ENCODE measurements at regions not wholly inside any gene's neighbourhood (a gene's known extent, or its start where the extent isn't known, plus 50 kb on each side); places are given as distances from the start of the nearest gene placed in this dataset.

GRCh38 chr7:52639981-52640380 is 395.5 kb upstream of the POM121L12 start:
- no peaks in the 10 kb centered on the region for H3K4me1 ChIP-seq
- intact Hi-C loops (cut with micrococcal nuclease), result no loop called here
- no peak overlapping the region for H3K4me3 ChIP-seq
- H3K9me3 ChIP-seq (replicated peaks), result peaks cover 15% of the 10 kb centered on the region
- H3K27ac ChIP-seq (replicated peaks), result no peak overlapping the region
- H3K27me3 ChIP-seq (ENCODE audit: low read depth), result no peaks in the 10 kb centered on the region
- no peak for DNase-seq
- H3K36me3 ChIP-seq, result no peaks in the 10 kb centered on the region
- TF ChIP-seq CTCF (IDR thresholded peaks at IDR 0.05; ENCODE audit: borderline replicate concordance), result no peak

- no peaks in the 10 kb centered on the region for H3K4me1 ChIP-seq
- TF ChIP-seq CTCF (IDR thresholded peaks at IDR 0.05; ENCODE audit: borderline replicate concordance), result no peak
- peaks cover 15% of the 10 kb centered on the region for H3K9me3 ChIP-seq (replicated peaks)
- H3K4me3 ChIP-seq, result no peak overlapping the region
- H3K36me3 ChIP-seq, result no peaks in the 10 kb centered on the region
- H3K27me3 ChIP-seq (ENCODE audit: low read depth), result no peaks in the 10 kb centered on the region
- DNase-seq, result no peak
- intact Hi-C loops (cut with micrococcal nuclease), result no loop called here
- H3K27ac ChIP-seq (replicated peaks), result no peak overlapping the region
Measured at GRCh38 chr7:52639126-52639525, 396.3 kb upstream of the POM121L12 start.

GRCh38 chr7:52635021-52635420 is 400.4 kb upstream of the POM121L12 start:
- no peak for DNase-seq
- peaks cover 13% of the 10 kb centered on the region for H3K9me3 ChIP-seq (replicated peaks)
- intact Hi-C loops (cut with micrococcal nuclease), result no loop called here
- H3K27me3 ChIP-seq (ENCODE audit: low read depth), result no peaks in the 10 kb centered on the region
- H3K27ac ChIP-seq (replicated peaks), result no peak overlapping the region
- no peaks in the 10 kb centered on the region for H3K4me1 ChIP-seq
- no peak for TF ChIP-seq CTCF (IDR thresholded peaks at IDR 0.05; ENCODE audit: borderline replicate concordance)
- H3K4me3 ChIP-seq, result no peak overlapping the region
- no peaks in the 10 kb centered on the region for H3K36me3 ChIP-seq

GRCh38 chr7:52620849-52621248 is 414.6 kb upstream of the POM121L12 start:
- H3K9me3 ChIP-seq (replicated peaks), result peaks cover 8% of the 10 kb centered on the region
- H3K36me3 ChIP-seq, result no peaks in the 10 kb centered on the region
- DNase-seq, result no peak
- H3K4me3 ChIP-seq, result no peak overlapping the region
- no peaks in the 10 kb centered on the region for H3K4me1 ChIP-seq
- intact Hi-C loops (cut with micrococcal nuclease), result no loop called here
- TF ChIP-seq CTCF (IDR thresholded peaks at IDR 0.05; ENCODE audit: borderline replicate concordance), result no peak
- no peak overlapping the region for H3K27ac ChIP-seq (replicated peaks)
- no peaks in the 10 kb centered on the region for H3K27me3 ChIP-seq (ENCODE audit: low read depth)

GRCh38 chr7:52616552-52616951 is 418.9 kb upstream of the POM121L12 start:
- TF ChIP-seq CTCF (IDR thresholded peaks at IDR 0.05; ENCODE audit: borderline replicate concordance), result no peak
- H3K36me3 ChIP-seq, result no peaks in the 10 kb centered on the region
- H3K27me3 ChIP-seq (ENCODE audit: low read depth), result no peaks in the 10 kb centered on the region
- intact Hi-C loops (cut with micrococcal nuclease), result no loop called here
- no peaks in the 10 kb centered on the region for H3K4me1 ChIP-seq
- DNase-seq, result no peak
- H3K4me3 ChIP-seq, result no peak overlapping the region
- no peaks in the 10 kb centered on the region for H3K9me3 ChIP-seq (replicated peaks)
- no peak overlapping the region for H3K27ac ChIP-seq (replicated peaks)
